Transverse colon (tissue), 4 donors: ENCODE measurements at regions not wholly inside any gene's neighbourhood (a gene's known extent, or its start where the extent isn't known, plus 50 kb on each side); places are given as distances from the start of the nearest gene placed in this dataset.

Experiments
- DNase-seq: peaks from one replicate; pipeline ENCODE4 v3.0.0-alpha.2; 2019
- H3K27ac ChIP-seq, 4 donors: fragments of 200-600 bp; sonication (generic); 2 replicates each; pipeline ENCODE4 v1.5.1; 2016 to 2018; ENCODE audit warnings: inconsistent platforms in 4 of 4
- H3K27me3 ChIP-seq: fragments of 200-600 bp; sonication (generic); 2 replicates; pipeline ENCODE4 v1.5.1; 2017; ENCODE audit warnings: inconsistent platforms
- H3K36me3 ChIP-seq, 4 donors: fragments of 200-600 bp; sonication (generic); 2 replicates each; pipeline ENCODE4 v1.5.1; 2017 to 2019; ENCODE audit warnings: inconsistent platforms in 4 of 4
- H3K4me1 ChIP-seq, 4 donors: fragments of 200-600 bp; sonication (generic); 2 replicates each; pipeline ENCODE4 v1.5.1; 2017 to 2020; ENCODE audit warnings: inconsistent platforms in 4 of 4
- H3K4me3 ChIP-seq, 4 donors: fragments of 200-600 bp; sonication (generic); 1 replicate in 1 of 4; 2 replicates in 3 of 4; pipeline versions ENCODE4 v1.5.1 to v1.6.1; 2017 to 2019; ENCODE audit warnings: inconsistent platforms in 4 of 4
- H3K9me3 ChIP-seq, 2 donors: fragments of 200-600 bp; sonication (generic); 2 replicates each; pipeline ENCODE4 v1.5.1; 2017 to 2019; ENCODE audit warnings: inconsistent platforms in 2 of 2
- EP300 ChIP-seq: sonication (generic); formaldehyde crosslinking; IDR thresholded peaks from one replicate; pipeline ENCODE4 v1.6.1; 2017; ENCODE audit warnings: antibody characterized with exemption, low read depth
- POLR2A ChIP-seq: fragments of 450-650 bp; IDR thresholded peaks from one replicate; pipeline ENCODE4 v1.6.1; 2016; ENCODE audit warnings: antibody characterized with exemption, mild to moderate bottlenecking, moderate library complexity
- POLR2AphosphoS5 ChIP-seq, 3 donors: sonication (generic); formaldehyde crosslinking; IDR thresholded peaks; one replicate each; pipeline ENCODE4 v1.6.1; 2016; ENCODE audit warnings: antibody characterized with exemption in 3 of 3
- WGBS, 2 donors: methylation state at CpG; one replicate each; pipeline ENCODE4 v1.1.5; 2018; ENCODE audit warnings: low coverage in 1 of 2; 5-methylcytosine and 5-hydroxymethylcytosine counted together
- in situ Hi-C, 4 donors: fragments of 200-750 bp; cut with MboI; loops; one replicate each; pipeline versions ENCODE4 v1.15.0 to v1.15.1; 2017; ENCODE audit warnings: low sequenced_read_pairs in 3 of 4, low pct_ligation_motif_present in 1 of 4, low pct_unique_long_range_greater_than_20kb in 1 of 4
- intact Hi-C: fragments of 100-400 bp; cut with DNase I; formaldehyde crosslinking; loops from one replicate; pipeline ENCODE4 v1.15.1; 2023; ENCODE audit warnings: low total_unique reads
- TF ChIP-seq, protein P1 (sequence below), 5 experiments: fragments of 200-600 bp in 3 of 5; fragments of 450-650 bp in 2 of 5; sonication (generic) in 3 of 5; IDR thresholded peaks; 1 replicate in 2 of 5; 2 replicates in 3 of 5; pipeline ENCODE4 v1.5.1; 2016 to 2017; ENCODE audit warnings: antibody characterized with exemption in 5 of 5, inconsistent platforms in 3 of 5, mild to moderate bottlenecking in 2 of 5, moderate library complexity in 1 of 5

DNA sequence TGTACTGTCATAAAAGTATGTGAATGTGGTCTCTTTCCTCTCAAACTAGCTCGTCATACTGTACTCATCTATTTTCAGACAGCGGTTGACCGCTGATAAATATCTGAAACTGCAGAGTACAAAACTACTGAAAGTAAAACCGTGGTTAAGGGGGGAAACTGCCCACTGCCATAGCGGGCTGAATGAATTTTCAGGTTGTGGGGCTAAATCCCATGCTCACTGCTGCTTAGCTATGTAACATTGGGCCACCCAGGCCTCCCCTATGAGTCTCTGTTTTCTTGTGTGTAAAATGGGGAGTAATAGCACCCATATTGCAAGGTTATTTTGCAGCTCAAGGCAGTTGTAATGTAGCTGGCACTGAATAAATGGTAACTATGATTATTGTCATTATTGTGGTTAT lies 82.3 kb downstream of the MSX2 start:
- Histone ChIP-seq H3K4me3 (no peak overlapping the region), H3K4me1 (no peaks in the 10 kb centered on the region), H3K9me3 (peaks cover 0 to 3% of the 10 kb centered on the region in 2 donors), H3K27me3 (no peaks in the 10 kb centered on the region), H3K36me3 (no peaks in the 10 kb centered on the region), H3K27ac (no peak overlapping the region)
- DNase-seq, result no peak
- TF ChIP-seq, protein P1, sequence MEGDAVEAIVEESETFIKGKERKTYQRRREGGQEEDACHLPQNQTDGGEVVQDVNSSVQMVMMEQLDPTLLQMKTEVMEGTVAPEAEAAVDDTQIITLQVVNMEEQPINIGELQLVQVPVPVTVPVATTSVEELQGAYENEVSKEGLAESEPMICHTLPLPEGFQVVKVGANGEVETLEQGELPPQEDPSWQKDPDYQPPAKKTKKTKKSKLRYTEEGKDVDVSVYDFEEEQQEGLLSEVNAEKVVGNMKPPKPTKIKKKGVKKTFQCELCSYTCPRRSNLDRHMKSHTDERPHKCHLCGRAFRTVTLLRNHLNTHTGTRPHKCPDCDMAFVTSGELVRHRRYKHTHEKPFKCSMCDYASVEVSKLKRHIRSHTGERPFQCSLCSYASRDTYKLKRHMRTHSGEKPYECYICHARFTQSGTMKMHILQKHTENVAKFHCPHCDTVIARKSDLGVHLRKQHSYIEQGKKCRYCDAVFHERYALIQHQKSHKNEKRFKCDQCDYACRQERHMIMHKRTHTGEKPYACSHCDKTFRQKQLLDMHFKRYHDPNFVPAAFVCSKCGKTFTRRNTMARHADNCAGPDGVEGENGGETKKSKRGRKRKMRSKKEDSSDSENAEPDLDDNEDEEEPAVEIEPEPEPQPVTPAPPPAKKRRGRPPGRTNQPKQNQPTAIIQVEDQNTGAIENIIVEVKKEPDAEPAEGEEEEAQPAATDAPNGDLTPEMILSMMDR (IDR thresholded peaks at IDR 0.05), result no peak
- TF ChIP-seq POLR2AphosphoS5 (IDR thresholded peaks at IDR 0.05) (no peak), POLR2A (no peak), EP300 (no peak)
- in situ Hi-C loops, result no loop called here
- intact Hi-C loops, result no loop called here
- WGBS, 2 donors, result 73 to 74% methylated on average over 3 to 5 of the region's 5 CpGs

DNA sequence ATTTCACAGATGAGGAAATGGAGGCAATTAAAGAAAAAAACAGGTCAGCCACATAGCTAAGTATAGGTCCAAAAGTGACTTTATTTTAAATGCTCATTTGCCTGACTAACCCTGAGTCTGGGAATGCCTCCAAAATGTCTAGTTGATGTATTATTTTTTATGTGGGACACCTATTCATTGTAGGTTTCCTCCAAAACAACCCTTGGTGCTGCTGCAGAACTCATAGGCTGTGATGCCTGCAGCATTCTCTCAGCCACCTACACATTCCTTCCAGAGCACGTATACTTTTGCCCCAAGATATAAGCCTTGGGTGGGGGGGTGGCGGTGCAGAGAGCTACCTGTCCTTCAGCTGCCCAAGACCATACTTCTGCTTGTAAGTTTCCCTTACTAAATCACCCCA lies 77.4 kb downstream of the MSX2 start:
- H3K4me3 ChIP-seq, result no peak overlapping the region
- peaks cover 0 to 3% of the 10 kb centered on the region in 2 donors for H3K9me3 ChIP-seq
- no peak for DNase-seq
- intact Hi-C loops, result no loop called here
- in situ Hi-C loops, result no loop called here
- no peaks in the 10 kb centered on the region for H3K4me1 ChIP-seq
- 68 to 77% methylated on average over 2 of the region's 2 CpGs for WGBS, 2 donors
- no peak overlapping the region for H3K27ac ChIP-seq
- no peak for TF ChIP-seq EP300
- TF ChIP-seq POLR2A, result no peak
- TF ChIP-seq POLR2AphosphoS5 (IDR thresholded peaks at IDR 0.05), result no peak
- TF ChIP-seq, protein P1 (IDR thresholded peaks at IDR 0.05), result no peak
- peaks cover 1% of the 10 kb centered on the region for H3K27me3 ChIP-seq
- H3K36me3 ChIP-seq, result no peaks in the 10 kb centered on the region

DNA sequence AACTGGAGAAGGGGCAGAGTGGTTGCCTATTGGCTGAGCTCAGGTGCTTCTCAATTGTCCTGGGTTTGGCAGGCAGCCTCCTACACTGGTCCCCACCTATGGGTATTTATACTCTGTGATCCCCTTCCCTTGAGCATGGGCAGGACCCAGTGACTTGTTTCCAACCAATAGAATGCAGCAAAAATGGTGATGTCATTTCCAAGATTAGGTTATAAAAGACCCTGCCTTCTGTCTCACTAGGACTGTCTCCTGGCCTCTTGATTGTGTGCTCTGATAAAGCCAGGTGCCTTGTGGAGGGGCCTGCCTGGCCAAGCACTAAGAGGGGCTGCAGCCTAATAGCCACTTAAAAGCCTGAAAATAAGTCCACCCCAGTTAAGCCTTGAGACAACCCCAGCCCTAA lies 76.1 kb downstream of the MSX2 start:
- Histone ChIP-seq H3K36me3 (no peaks in the 10 kb centered on the region), H3K4me3 (no peak overlapping the region), H3K27me3 (peaks cover 12% of the 10 kb centered on the region), H3K9me3 (peaks cover 0 to 3% of the 10 kb centered on the region in 2 donors), H3K4me1 (no peaks in the 10 kb centered on the region), H3K27ac (no peak overlapping the region)
- intact Hi-C loops, result no loop called here
- DNase-seq, result no peak
- in situ Hi-C loops, result no loop called here
- no peak for TF ChIP-seq POLR2A
- TF ChIP-seq, protein P1 (IDR thresholded peaks at IDR 0.05), result no peak
- TF ChIP-seq EP300, result no peak
- no peak for TF ChIP-seq POLR2AphosphoS5 (IDR thresholded peaks at IDR 0.05)

DNA sequence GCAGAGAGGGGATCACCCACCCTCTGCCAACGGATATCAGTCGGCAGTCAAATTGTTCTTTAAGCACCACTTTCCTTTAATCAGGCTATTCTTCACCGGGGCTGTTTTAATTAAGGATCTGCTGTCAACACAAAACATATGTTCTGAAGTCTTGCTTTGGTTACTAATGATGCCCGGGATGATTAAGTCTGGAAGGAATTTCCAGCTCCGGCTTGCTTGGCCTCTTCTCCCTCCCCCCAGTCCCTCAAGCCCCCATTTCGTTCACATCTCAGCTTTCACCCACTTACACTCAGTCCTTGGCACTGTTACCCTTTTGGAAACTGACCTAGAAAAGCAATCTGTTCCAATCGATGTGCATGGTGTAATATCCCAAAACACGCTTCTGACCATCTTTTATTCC lies 74.7 kb downstream of the MSX2 start:
- DNase-seq, result no peak
- H3K4me3 ChIP-seq, result no peak overlapping the region
- H3K9me3 ChIP-seq, result no peaks in the 10 kb centered on the region
- no peak overlapping the region for H3K27ac ChIP-seq
- WGBS, 2 donors, result 47 to 70% methylated on average over 4 to 8 of the region's 8 CpGs
- no peaks in the 10 kb centered on the region for H3K36me3 ChIP-seq
- H3K4me1 ChIP-seq, result no peaks in the 10 kb centered on the region
- in situ Hi-C loops, result loop anchor here in 3 of 4 donors (5.0 to 25.0 kb wide), 3 partner anchors 377 to 387 kb away; no protein-coding TSS in a partner anchor
- intact Hi-C loops, result no loop called here
- H3K27me3 ChIP-seq, result peaks cover 18% of the 10 kb centered on the region
- TF ChIP-seq, protein P1 (IDR thresholded peaks at IDR 0.05), result no peak
- TF ChIP-seq EP300, result no peak
- TF ChIP-seq POLR2AphosphoS5 (IDR thresholded peaks at IDR 0.05), result no peak
- TF ChIP-seq POLR2A, result no peak
